Mammary epithelial cell (primary cell): ENCODE measurements at regions not wholly inside any gene's neighbourhood (a gene's known extent, or its start where the extent isn't known, plus 50 kb on each side); places are given as distances from the start of the nearest gene placed in this dataset.

Experiments
- CTCF ChIP-seq, 2 donors: IDR thresholded peaks in 1 of 2; conservative IDR thresholded peaks in 1 of 2; 2 replicates each; pipeline ENCODE4 v1.5.1; 2011 to 2012; ENCODE audit warnings: inconsistent platforms in 2 of 2, low read length in 2 of 2, mild to moderate bottlenecking in 2 of 2, control low read depth in 1 of 2, low read depth in 1 of 2; ENCODE audit not compliant: insufficient read depth in 1 of 2; ENCODE audit errors: extremely low read depth in 1 of 2
- EZH2 ChIP-seq: IDR thresholded peaks from 2 replicates; pipeline ENCODE4 v1.6.1; 2012; ENCODE audit warnings: low read length, inconsistent platforms, borderline replicate concordance

GRCh38 chr12:25824734-25825133, 133.7 kb upstream of the RASSF8 start:
- TF ChIP-seq CTCF (conservative IDR thresholded peaks at IDR 0.05 in 1 of 2, IDR thresholded peaks at IDR 0.05 in 1 of 2; ENCODE audit: extremely low read depth in 1 of 2, insufficient read depth in 1 of 2, low read depth in 1 of 2, low read length in 2 of 2) = no peak
- no peak for TF ChIP-seq EZH2
